CD8-positive, alpha-beta memory T cell (primary cell): ENCODE measurements at regions not wholly inside any gene's neighbourhood (a gene's known extent, or its start where the extent isn't known, plus 50 kb on each side); places are given as distances from the start of the nearest gene placed in this dataset.

Source experiments
- CTCF ChIA-PET: fragments of 350-600 bp; sonication (Branson Sonifier 250); formaldehyde crosslinking; loops from one replicate; lab custom pipeline; 2021; ENCODE audit warnings: antibody characterized with exemption; lab: Charles Lee
- POLR2A ChIA-PET: fragments of 350-600 bp; sonication (Branson Sonifier 250); formaldehyde crosslinking; loops from one replicate; lab custom pipeline; 2021; ENCODE audit warnings: antibody characterized with exemption; lab: Charles Lee
- DNase-seq, 5 donors: peaks; one replicate each; pipeline versions ENCODE4 v3.0.0 to v3.0.0-alpha.2; 2020 to 2022; ENCODE audit warnings: mixed read lengths in 1 of 5
- H3K27ac ChIP-seq: one replicate; pipeline ENCODE4 v1.7.0; 2013; ENCODE audit warnings: low read depth, mild to moderate bottlenecking, low read length, moderate library complexity
- H3K27me3 ChIP-seq: 2 replicates; pipeline ENCODE4 v1.7.0; 2013; ENCODE audit warnings: low read length, mild to moderate bottlenecking; ENCODE audit not compliant: insufficient read depth, poor library complexity, severe bottlenecking
- H3K36me3 ChIP-seq: 2 replicates; pipeline ENCODE4 v1.7.0; 2013; ENCODE audit warnings: mild to moderate bottlenecking, low read length, moderate library complexity; ENCODE audit not compliant: insufficient read depth
- H3K4me1 ChIP-seq: 2 replicates; pipeline ENCODE4 v1.7.0; 2013; ENCODE audit warnings: mild to moderate bottlenecking, low read length, moderate library complexity; ENCODE audit not compliant: insufficient read depth
- H3K4me3 ChIP-seq: 2 replicates; pipeline ENCODE4 v1.7.0; 2013; ENCODE audit warnings: mild to moderate bottlenecking, low read length
- H3K9me3 ChIP-seq: 2 replicates; pipeline ENCODE4 v1.7.0; 2013; ENCODE audit warnings: mild to moderate bottlenecking, low read length
- H3K27ac Mint-ChIP-seq, 8 donors: one replicate each; pipeline ENCODE4 v1.8.0; 2020 to 2021; ENCODE audit warnings: mixed read lengths in 8 of 8, mild to moderate bottlenecking in 6 of 8, inconsistent platforms in 3 of 8, moderate library complexity in 3 of 8
- H3K27me3 Mint-ChIP-seq, 2 donors: one replicate each; pipeline ENCODE4 v1.8.0; 2020 to 2021; ENCODE audit warnings: mixed read lengths in 2 of 2, mild to moderate bottlenecking in 1 of 2, moderate library complexity in 1 of 2
- H3K36me3 Mint-ChIP-seq, 3 donors: one replicate each; pipeline ENCODE4 v1.8.0; 2020 to 2021; ENCODE audit warnings: mixed read lengths in 3 of 3, inconsistent platforms in 1 of 3, mild to moderate bottlenecking in 1 of 3
- H3K4me1 Mint-ChIP-seq, 3 donors: one replicate each; pipeline ENCODE4 v1.8.0; 2020 to 2021; ENCODE audit warnings: mixed read lengths in 3 of 3, inconsistent platforms in 1 of 3, mild to moderate bottlenecking in 1 of 3
- H3K4me3 Mint-ChIP-seq, 7 donors: one replicate each; pipeline ENCODE4 v1.8.0; 2020 to 2021; ENCODE audit warnings: mixed read lengths in 7 of 7, mild to moderate bottlenecking in 6 of 7, moderate library complexity in 4 of 7, inconsistent platforms in 2 of 7
- H3K9me3 Mint-ChIP-seq, 5 donors: one replicate each; pipeline ENCODE4 v1.8.0; 2020 to 2022; ENCODE audit warnings: mixed read lengths in 5 of 5, mild to moderate bottlenecking in 3 of 5, moderate library complexity in 2 of 5, inconsistent platforms in 1 of 5

GRCh38 chr4:171118091-171118490, 695.1 kb upstream of the GALNTL6 start:
- POLR2A ChIA-PET, result no interaction called here
- H3K36me3 ChIP-seq, result no peaks in the 10 kb centered on the region
- Mint-ChIP-seq H3K27ac (no peak overlapping the region), H3K9me3 (peaks cover 4 to 28% (median 6%) of the 10 kb centered on the region in 5 donors), H3K4me3 (no peak overlapping the region), H3K36me3 (no peaks in the 10 kb centered on the region), H3K27me3 (no peaks in the 10 kb centered on the region), H3K4me1 (no peaks in the 10 kb centered on the region)
- H3K4me1 ChIP-seq, result no peaks in the 10 kb centered on the region
- no peak overlapping the region for H3K4me3 ChIP-seq
- no peak overlapping the region for H3K27ac ChIP-seq
- DNase-seq, result no peak
- CTCF ChIA-PET, result no interaction called here
- no peaks in the 10 kb centered on the region for H3K27me3 ChIP-seq
- H3K9me3 ChIP-seq, result no peaks in the 10 kb centered on the region

GRCh38 chr4:171117457-171117856, 695.7 kb upstream of the GALNTL6 start:
- Mint-ChIP-seq H3K4me1 (no peaks in the 10 kb centered on the region), H3K9me3 (peaks cover 4 to 32% (median 6%) of the 10 kb centered on the region in 5 donors), H3K36me3 (no peaks in the 10 kb centered on the region), H3K27me3 (no peaks in the 10 kb centered on the region), H3K27ac (no peak overlapping the region), H3K4me3 (no peak overlapping the region)
- no peaks in the 10 kb centered on the region for H3K36me3 ChIP-seq
- no peak overlapping the region for H3K4me3 ChIP-seq
- H3K27ac ChIP-seq, result no peak overlapping the region
- H3K9me3 ChIP-seq, result no peaks in the 10 kb centered on the region
- no peaks in the 10 kb centered on the region for H3K4me1 ChIP-seq
- DNase-seq, result no peak
- no peaks in the 10 kb centered on the region for H3K27me3 ChIP-seq
- ChIA-PET POLR2A (no interaction called here), CTCF (no interaction called here)

GRCh38 chr4:171101845-171102244, 711.4 kb upstream of the GALNTL6 start:
- no peak overlapping the region for H3K27ac ChIP-seq
- Mint-ChIP-seq H3K27ac (no peak overlapping the region), H3K4me3 (no peak overlapping the region), H3K4me1 (no peaks in the 10 kb centered on the region), H3K36me3 (no peaks in the 10 kb centered on the region), H3K9me3 (peaks cover 8 to 45% (median 10%) of the 10 kb centered on the region in 5 donors), H3K27me3 (no peaks in the 10 kb centered on the region)
- POLR2A ChIA-PET, result no interaction called here
- no peaks in the 10 kb centered on the region for H3K9me3 ChIP-seq
- CTCF ChIA-PET, result no interaction called here
- no peaks in the 10 kb centered on the region for H3K4me1 ChIP-seq
- no peaks in the 10 kb centered on the region for H3K36me3 ChIP-seq
- DNase-seq, result no peak
- H3K27me3 ChIP-seq, result no peaks in the 10 kb centered on the region
- no peak overlapping the region for H3K4me3 ChIP-seq

- DNase-seq, result no peak
- H3K27me3 Mint-ChIP-seq, result no peaks in the 10 kb centered on the region
- Histone ChIP-seq H3K4me3 (no peak overlapping the region), H3K27ac (no peak overlapping the region), H3K9me3 (no peaks in the 10 kb centered on the region), H3K36me3 (no peaks in the 10 kb centered on the region), H3K27me3 (no peaks in the 10 kb centered on the region), H3K4me1 (no peaks in the 10 kb centered on the region)
- POLR2A ChIA-PET, result no interaction called here
- no peaks in the 10 kb centered on the region for H3K36me3 Mint-ChIP-seq
- CTCF ChIA-PET, result no interaction called here
- no peaks in the 10 kb centered on the region for H3K4me1 Mint-ChIP-seq
- H3K9me3 Mint-ChIP-seq, result peaks cover 3 to 38% (median 14%) of the 10 kb centered on the region in 5 donors
- H3K27ac Mint-ChIP-seq, result no peak overlapping the region
- H3K4me3 Mint-ChIP-seq, result no peak overlapping the region
Measured at GRCh38 chr4:171087089-171087488, 726.1 kb upstream of the GALNTL6 start.

DNA sequence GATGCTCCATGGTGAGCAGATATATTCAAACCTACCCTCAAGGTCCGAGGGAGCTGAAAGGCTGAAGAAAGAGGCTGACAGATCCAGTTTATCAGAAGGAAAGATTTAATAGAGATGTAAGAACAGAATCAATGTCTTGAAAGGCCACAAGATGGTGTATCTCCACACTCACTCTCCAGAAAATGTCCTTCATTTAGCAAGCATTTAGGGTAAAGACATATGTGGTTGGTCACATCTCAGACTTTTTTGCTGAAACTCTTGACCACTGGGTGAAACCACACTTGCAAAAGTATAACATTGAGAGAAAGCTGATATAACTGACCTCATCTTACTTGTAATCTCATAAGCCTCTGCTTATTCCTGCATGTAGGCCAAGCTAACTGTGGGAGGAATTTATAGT, 745.8 kb upstream of the GALNTL6 start:
- Histone ChIP-seq H3K9me3 (no peaks in the 10 kb centered on the region), H3K27ac (no peak overlapping the region), H3K27me3 (no peaks in the 10 kb centered on the region), H3K4me3 (no peak overlapping the region), H3K36me3 (no peaks in the 10 kb centered on the region), H3K4me1 (no peaks in the 10 kb centered on the region)
- H3K27me3 Mint-ChIP-seq, result peaks cover 0 to 2% of the 10 kb centered on the region in 2 donors
- no peaks in the 10 kb centered on the region for H3K4me1 Mint-ChIP-seq
- peaks cover 6 to 31% (median 14%) of the 10 kb centered on the region in 5 donors for H3K9me3 Mint-ChIP-seq
- ChIA-PET CTCF (no interaction called here), POLR2A (no interaction called here)
- no peak for DNase-seq
- no peak overlapping the region for H3K4me3 Mint-ChIP-seq
- no peaks in the 10 kb centered on the region for H3K36me3 Mint-ChIP-seq
- H3K27ac Mint-ChIP-seq, result no peak overlapping the region

- H3K9me3 ChIP-seq, result no peaks in the 10 kb centered on the region
- Mint-ChIP-seq H3K4me3 (no peak overlapping the region), H3K9me3 (peaks cover 4 to 23% (median 7%) of the 10 kb centered on the region in 5 donors), H3K27ac (no peak overlapping the region), H3K36me3 (no peaks in the 10 kb centered on the region), H3K27me3 (no peaks in the 10 kb centered on the region), H3K4me1 (no peaks in the 10 kb centered on the region)
- H3K4me3 ChIP-seq, result no peak overlapping the region
- H3K4me1 ChIP-seq, result no peaks in the 10 kb centered on the region
- H3K36me3 ChIP-seq, result no peaks in the 10 kb centered on the region
- H3K27ac ChIP-seq, result no peak overlapping the region
- DNase-seq, result no peak
- ChIA-PET CTCF (no interaction called here), POLR2A (no interaction called here)
- H3K27me3 ChIP-seq, result no peaks in the 10 kb centered on the region
Measured at GRCh38 chr4:171049380-171049779, 763.8 kb upstream of the GALNTL6 start.

GRCh38 chr4:171042989-171043524, 770.1 kb upstream of the GALNTL6 start:
- Mint-ChIP-seq H3K4me3 (no peak overlapping the region), H3K36me3 (no peaks in the 10 kb centered on the region), H3K27ac (no peak overlapping the region), H3K27me3 (no peaks in the 10 kb centered on the region), H3K9me3 (peaks cover 5 to 26% (median 11%) of the 10 kb centered on the region in 5 donors), H3K4me1 (no peaks in the 10 kb centered on the region)
- ChIA-PET POLR2A (no interaction called here), CTCF (no interaction called here)
- Histone ChIP-seq H3K27me3 (no peaks in the 10 kb centered on the region), H3K4me3 (no peak overlapping the region), H3K4me1 (no peaks in the 10 kb centered on the region), H3K27ac (no peak overlapping the region), H3K9me3 (no peaks in the 10 kb centered on the region), H3K36me3 (no peaks in the 10 kb centered on the region)
- DNase-seq, result peak in 1 of 5 donors; percentile 44

DNA sequence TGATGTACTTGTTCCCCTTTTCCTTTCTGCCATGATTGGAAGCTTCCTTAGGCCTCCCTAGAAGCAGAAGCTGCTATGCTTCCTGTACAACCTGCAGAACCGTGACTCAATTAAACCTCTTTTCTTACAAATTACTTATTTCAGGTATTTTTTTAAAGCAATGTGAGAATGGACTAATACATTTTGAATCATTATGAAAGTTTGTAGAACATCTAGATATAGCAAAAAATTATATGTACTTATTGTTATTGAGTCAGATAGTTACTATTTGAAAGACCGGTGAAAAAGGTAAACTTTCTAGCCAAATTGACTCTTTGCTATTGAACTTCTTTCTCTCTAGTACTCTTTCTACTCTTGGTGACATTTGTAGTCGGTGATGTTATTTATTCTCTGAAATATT, 777.3 kb upstream of the GALNTL6 start:
- no peak overlapping the region for H3K27ac ChIP-seq
- no peaks in the 10 kb centered on the region for H3K36me3 Mint-ChIP-seq
- no peaks in the 10 kb centered on the region for H3K27me3 ChIP-seq
- DNase-seq, result no peak
- no peak overlapping the region for H3K4me3 Mint-ChIP-seq
- H3K4me1 Mint-ChIP-seq, result no peaks in the 10 kb centered on the region
- ChIA-PET CTCF (no interaction called here), POLR2A (no interaction called here)
- H3K9me3 Mint-ChIP-seq, result peaks cover 7 to 30% (median 12%) of the 10 kb centered on the region in 5 donors
- H3K9me3 ChIP-seq, result no peaks in the 10 kb centered on the region
- no peaks in the 10 kb centered on the region for H3K4me1 ChIP-seq
- no peaks in the 10 kb centered on the region for H3K36me3 ChIP-seq
- H3K27ac Mint-ChIP-seq, result no peak overlapping the region
- no peaks in the 10 kb centered on the region for H3K27me3 Mint-ChIP-seq
- H3K4me3 ChIP-seq, result no peak overlapping the region

GRCh38 chr4:171031338-171031737, 781.9 kb upstream of the GALNTL6 start:
- H3K36me3 ChIP-seq, result no peaks in the 10 kb centered on the region
- no peaks in the 10 kb centered on the region for H3K9me3 ChIP-seq
- H3K27me3 ChIP-seq, result no peaks in the 10 kb centered on the region
- CTCF ChIA-PET, result no interaction called here
- no peak overlapping the region for H3K27ac ChIP-seq
- Mint-ChIP-seq H3K36me3 (no peaks in the 10 kb centered on the region), H3K9me3 (peaks cover 9 to 20% (median 15%) of the 10 kb centered on the region in 5 donors), H3K4me3 (no peak overlapping the region), H3K27ac (no peak overlapping the region), H3K4me1 (no peaks in the 10 kb centered on the region), H3K27me3 (no peaks in the 10 kb centered on the region)
- POLR2A ChIA-PET, result no interaction called here
- DNase-seq, result no peak
- no peaks in the 10 kb centered on the region for H3K4me1 ChIP-seq
- no peak overlapping the region for H3K4me3 ChIP-seq
